Immature natural killer cell (primary cell): ENCODE measurements at regions not wholly inside any gene's neighbourhood (a gene's known extent, or its start where the extent isn't known, plus 50 kb on each side); places are given as distances from the start of the nearest gene placed in this dataset.
"Not testable (repeated sequence)": the region's sequence is repeated elsewhere in the genome, so short reads cannot be mapped to it uniquely, and the experiment has no call there.

Experiments
- DNase-seq, 3 donors: peaks; one replicate each; pipeline ENCODE4 v3.0.0; 2022; ENCODE audit warnings: mixed read lengths in 1 of 3
- H3K27ac Mint-ChIP-seq, 6 donors: one replicate each; pipeline ENCODE4 v1.8.0; 2020; ENCODE audit warnings: mixed read lengths in 6 of 6, mild to moderate bottlenecking in 5 of 6, inconsistent platforms in 4 of 6, moderate library complexity in 3 of 6
- H3K27me3 Mint-ChIP-seq, 3 donors: one replicate each; pipeline ENCODE4 v1.8.0; 2020 to 2021; ENCODE audit warnings: low read depth in 3 of 3, mild to moderate bottlenecking in 3 of 3, mixed read lengths in 3 of 3, moderate library complexity in 3 of 3, inconsistent platforms in 1 of 3
- H3K36me3 Mint-ChIP-seq, 3 donors: one replicate each; pipeline ENCODE4 v1.8.0; 2020; ENCODE audit warnings: mixed read lengths in 3 of 3, inconsistent platforms in 2 of 3, mild to moderate bottlenecking in 2 of 3
- H3K4me1 Mint-ChIP-seq, 2 donors: one replicate each; pipeline ENCODE4 v1.8.0; 2020; ENCODE audit warnings: inconsistent platforms in 2 of 2, mild to moderate bottlenecking in 2 of 2, mixed read lengths in 2 of 2, moderate library complexity in 1 of 2
- H3K4me3 Mint-ChIP-seq, 5 donors: one replicate each; pipeline ENCODE4 v1.8.0; 2020; ENCODE audit warnings: mild to moderate bottlenecking in 5 of 5, mixed read lengths in 5 of 5, inconsistent platforms in 3 of 5, moderate library complexity in 3 of 5
- H3K9me3 Mint-ChIP-seq, 6 donors: one replicate each; pipeline ENCODE4 v1.8.0; 2020; ENCODE audit warnings: mild to moderate bottlenecking in 6 of 6, mixed read lengths in 6 of 6, inconsistent platforms in 4 of 6, moderate library complexity in 3 of 6

DNA sequence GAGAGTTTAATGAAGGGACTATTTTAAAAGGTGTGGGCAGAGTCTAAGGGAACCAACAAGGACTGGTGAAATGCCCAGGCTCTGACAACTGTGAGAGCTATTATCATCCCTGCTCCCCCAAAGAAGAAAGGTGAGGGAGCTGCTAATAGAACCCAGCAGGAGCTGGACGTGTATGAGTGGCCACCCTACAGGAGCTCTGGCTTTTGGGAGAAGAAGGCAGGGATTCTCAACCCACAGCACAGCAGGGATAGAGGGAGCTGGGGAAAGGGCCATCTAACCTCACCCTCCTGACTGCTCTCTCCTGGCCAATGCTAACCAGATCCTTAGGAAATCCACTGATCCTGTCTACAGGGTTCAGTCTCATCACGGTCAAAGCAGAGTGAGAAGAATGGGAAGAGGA lies 57.1 kb downstream of the GRIN2B start:
- H3K27me3 Mint-ChIP-seq, result peaks cover 0 to 8% (median 4%) of the 10 kb centered on the region in 3 donors
- no peaks in the 10 kb centered on the region for H3K4me1 Mint-ChIP-seq
- DNase-seq, result no peak
- no peak overlapping the region for H3K4me3 Mint-ChIP-seq
- H3K27ac Mint-ChIP-seq, result no peak overlapping the region
- H3K36me3 Mint-ChIP-seq, result no peaks in the 10 kb centered on the region
- peaks cover 0 to 5% (median 3%) of the 10 kb centered on the region in 6 donors for H3K9me3 Mint-ChIP-seq

DNA sequence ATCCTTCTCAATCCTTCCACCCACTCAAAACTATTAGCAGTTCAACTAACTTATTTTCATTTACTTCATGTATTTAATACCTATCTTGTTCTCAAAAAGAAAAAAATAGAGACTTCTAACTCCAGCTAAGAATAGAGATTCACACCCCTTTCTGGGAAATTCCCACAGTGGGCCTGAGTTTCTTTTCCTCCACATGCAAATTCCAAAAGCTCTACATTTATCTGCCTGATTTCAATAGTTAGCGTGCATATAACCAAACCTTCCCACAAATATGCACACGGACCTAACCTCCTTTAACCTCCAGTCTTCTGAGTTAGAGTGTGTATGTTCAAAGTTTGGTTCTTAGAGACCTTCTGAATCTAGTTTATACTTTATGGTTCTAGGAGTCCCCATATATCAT lies 62.5 kb downstream of the GRIN2B start:
- H3K36me3 Mint-ChIP-seq, result no peaks in the 10 kb centered on the region
- H3K27ac Mint-ChIP-seq, result no peak overlapping the region
- no peaks in the 10 kb centered on the region for H3K4me1 Mint-ChIP-seq
- no peak overlapping the region for H3K4me3 Mint-ChIP-seq
- peaks cover 0 to 6% (median 5%) of the 10 kb centered on the region in 3 donors for H3K27me3 Mint-ChIP-seq
- H3K9me3 Mint-ChIP-seq, result peaks cover 0 to 5% (median 0%) of the 10 kb centered on the region in 6 donors
- DNase-seq, result no peak

DNA sequence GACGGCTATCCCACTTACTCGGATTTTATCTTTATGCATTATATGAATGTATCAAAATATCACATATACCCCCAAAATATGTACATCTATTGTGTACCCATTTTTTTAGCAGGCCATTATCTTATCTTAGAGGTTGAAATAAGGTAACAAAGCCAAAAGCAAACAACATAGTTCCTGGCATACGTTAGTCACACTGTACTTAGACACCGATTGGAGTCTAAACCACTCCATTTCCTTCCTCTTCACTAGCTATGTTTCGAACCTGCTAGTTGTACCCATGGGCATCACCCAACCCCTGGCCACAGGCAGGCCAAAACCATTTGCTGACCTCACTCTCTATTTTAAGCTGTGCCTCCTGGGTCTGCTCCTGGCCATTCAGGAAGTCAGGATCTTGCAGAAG lies 66.3 kb downstream of the GRIN2B start:
- no peaks in the 10 kb centered on the region for H3K36me3 Mint-ChIP-seq
- no peaks in the 10 kb centered on the region for H3K4me1 Mint-ChIP-seq
- H3K27me3 Mint-ChIP-seq, result peaks cover 2 to 3% (median 3%) of the 10 kb centered on the region in 3 donors
- DNase-seq, result no peak
- peaks cover 0 to 4% (median 0%) of the 10 kb centered on the region in 6 donors for H3K9me3 Mint-ChIP-seq
- H3K27ac Mint-ChIP-seq, result no peak overlapping the region
- H3K4me3 Mint-ChIP-seq, result no peak overlapping the region

DNA sequence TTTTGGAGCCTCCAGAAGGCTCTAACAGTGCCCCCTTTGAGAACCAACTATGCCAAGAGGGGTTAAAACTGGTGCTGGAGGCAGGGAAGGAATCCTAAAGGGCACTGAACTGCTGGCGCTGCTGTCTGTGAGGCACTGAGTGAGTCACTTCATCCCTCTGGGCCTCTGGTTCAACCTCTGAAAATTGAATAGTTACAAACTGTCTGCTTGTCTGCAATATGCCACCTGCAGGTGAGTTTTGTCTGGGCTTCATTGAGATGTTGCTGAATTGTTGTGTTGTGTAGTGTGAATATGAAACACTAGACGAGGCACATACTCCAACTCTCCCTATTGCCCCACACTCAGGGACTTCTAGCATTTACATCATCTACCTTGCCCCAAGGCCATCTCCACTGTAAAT lies 68.0 kb downstream of the GRIN2B start:
- Mint-ChIP-seq H3K27ac (no peak overlapping the region), H3K36me3 (no peaks in the 10 kb centered on the region), H3K4me3 (no peak overlapping the region), H3K4me1 (no peaks in the 10 kb centered on the region), H3K9me3 (peaks cover 0 to 4% (median 0%) of the 10 kb centered on the region in 6 donors), H3K27me3 (peaks cover 0 to 3% (median 2%) of the 10 kb centered on the region in 3 donors)
- no peak for DNase-seq

DNA sequence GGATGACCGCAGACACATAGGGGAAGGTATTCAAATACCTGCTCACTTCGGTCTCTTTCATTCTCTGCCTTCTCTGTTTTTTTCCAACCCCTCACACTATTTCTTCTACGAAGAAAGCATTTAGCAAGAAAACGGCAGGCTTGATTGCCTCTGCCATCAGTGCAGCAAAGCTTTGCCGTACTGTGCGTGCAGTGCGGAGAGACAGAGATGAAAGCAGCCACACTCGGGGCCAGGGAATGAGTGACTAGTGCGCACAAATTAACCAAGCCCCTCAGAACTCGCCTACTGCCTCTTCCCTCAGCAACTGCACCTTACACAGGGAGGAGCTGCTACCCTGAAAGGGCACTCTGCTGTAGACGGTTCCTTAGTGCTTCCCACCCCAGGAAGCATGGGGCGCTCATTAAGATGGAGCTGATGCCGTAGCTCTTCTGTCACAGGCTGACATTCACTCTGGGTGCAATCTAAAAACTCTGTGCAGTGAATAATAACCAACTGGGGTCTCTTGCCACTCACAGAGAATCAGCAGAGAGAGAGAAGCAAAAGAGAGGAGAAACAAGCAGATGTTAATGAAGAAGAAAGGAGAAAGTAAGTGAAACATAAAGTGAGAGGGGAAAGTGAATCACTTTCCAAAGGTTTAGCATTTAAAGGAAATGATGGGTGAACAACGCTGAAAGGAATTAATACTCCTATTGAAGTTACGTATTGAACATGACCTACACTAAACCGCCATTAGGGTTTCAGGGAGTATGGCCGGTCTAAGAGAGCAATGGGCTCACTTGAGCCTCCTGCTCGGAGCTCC lies 69.4 kb downstream of the GRIN2B start:
- DNase-seq, result no peak
- no peaks in the 10 kb centered on the region for H3K36me3 Mint-ChIP-seq
- peaks cover 0 to 4% (median 0%) of the 10 kb centered on the region in 6 donors for H3K9me3 Mint-ChIP-seq
- no peaks in the 10 kb centered on the region for H3K4me1 Mint-ChIP-seq
- peaks cover 0 to 3% (median 2%) of the 10 kb centered on the region in 3 donors for H3K27me3 Mint-ChIP-seq
- no peak overlapping the region for H3K27ac Mint-ChIP-seq
- no peak overlapping the region for H3K4me3 Mint-ChIP-seq

DNA sequence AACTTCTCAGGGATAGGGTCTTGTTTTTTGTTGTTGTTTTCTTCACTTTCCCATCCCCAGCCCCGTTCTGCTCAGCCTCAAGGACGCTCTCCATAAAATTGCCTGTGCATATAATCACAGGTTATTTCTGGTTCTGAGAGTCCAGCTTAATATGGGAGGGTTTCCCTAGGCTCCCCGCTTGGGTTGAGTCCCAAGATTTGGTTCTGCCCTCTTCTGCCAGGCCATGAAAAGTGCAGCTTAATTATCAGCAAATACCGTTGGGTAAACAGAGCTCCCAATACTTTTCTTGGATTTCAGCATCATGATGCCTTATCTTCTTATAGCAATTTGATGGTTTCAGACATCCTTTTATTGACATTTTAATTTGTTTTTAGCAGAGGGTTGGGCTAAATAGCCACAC lies 75.6 kb downstream of the GRIN2B start:
- Mint-ChIP-seq H3K4me3 (no peak overlapping the region), H3K27me3 (peaks cover 0 to 5% (median 0%) of the 10 kb centered on the region in 3 donors), H3K27ac (no peak overlapping the region), H3K4me1 (no peaks in the 10 kb centered on the region), H3K9me3 (peaks cover 0 to 11% (median 3%) of the 10 kb centered on the region in 6 donors), H3K36me3 (no peaks in the 10 kb centered on the region)
- DNase-seq, result no peak

DNA sequence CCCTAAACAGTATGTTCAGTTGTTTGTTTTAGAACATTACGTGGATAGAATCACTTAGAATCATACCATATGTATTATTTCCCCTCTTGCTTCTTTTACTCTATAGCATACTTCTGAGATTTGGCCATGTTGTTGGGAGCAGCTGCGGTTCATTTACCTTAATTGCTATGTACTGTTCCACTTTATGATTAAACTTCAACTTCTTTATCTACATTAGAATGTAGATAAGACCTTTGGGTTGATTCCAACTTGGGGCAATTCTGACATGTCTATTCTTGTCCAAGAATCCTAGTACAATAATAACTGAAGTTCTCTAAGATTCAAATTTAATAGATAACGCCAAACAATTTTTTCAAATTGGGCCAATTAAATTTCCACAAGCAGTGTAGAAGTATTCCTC lies 80.7 kb downstream of the GRIN2B start:
- Mint-ChIP-seq H3K9me3 (peaks cover 0 to 5% (median 1%) of the 10 kb centered on the region in 6 donors), H3K4me1 (no peaks in the 10 kb centered on the region), H3K4me3 (no peak overlapping the region), H3K27ac (no peak overlapping the region), H3K27me3 (peaks cover 0 to 5% (median 0%) of the 10 kb centered on the region in 3 donors), H3K36me3 (no peaks in the 10 kb centered on the region)
- no peak for DNase-seq

DNA sequence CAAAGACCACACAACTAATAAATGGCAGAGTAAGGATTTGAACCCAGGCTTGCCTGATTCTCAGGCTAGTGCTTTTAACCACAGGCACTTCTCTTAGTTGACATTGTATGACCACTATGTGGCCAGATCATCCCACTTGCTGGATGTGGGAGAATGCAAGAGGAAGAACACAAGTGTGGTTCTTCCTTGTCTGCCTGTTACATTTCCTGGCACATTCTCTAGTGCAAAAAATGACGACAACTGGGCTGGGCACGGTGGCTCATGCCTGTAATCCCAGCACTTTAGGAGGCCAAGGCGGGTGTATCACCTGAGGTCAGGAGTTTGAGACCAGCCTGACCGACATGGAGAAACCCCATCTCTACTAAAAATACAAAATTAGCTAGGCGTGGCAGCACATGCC lies 83.0 kb downstream of the GRIN2B start:
- DNase-seq, H3K27me3 Mint-ChIP-seq, H3K27ac Mint-ChIP-seq, H3K9me3 Mint-ChIP-seq, H3K4me3 Mint-ChIP-seq, H3K36me3 Mint-ChIP-seq, H3K4me1 Mint-ChIP-seq: not testable (repeated sequence)

DNA sequence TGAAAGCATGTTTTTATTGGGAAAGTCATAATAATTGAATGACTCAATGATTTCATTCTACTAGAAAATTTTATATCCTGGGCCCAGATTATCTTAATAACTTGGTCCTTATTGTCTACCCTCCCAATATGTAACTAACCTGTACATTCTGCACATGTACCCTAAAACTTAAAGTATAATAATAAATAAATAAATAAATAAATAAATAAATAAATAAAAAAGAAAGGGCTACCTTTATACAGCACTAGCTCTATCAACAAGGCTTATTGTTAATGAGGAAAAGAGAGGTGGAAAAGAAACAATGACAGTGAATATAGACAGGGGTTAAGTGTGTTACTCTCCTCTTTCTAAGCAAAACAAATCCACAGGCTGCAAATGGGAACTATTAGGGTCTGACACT lies 83.6 kb downstream of the GRIN2B start:
- DNase-seq, result no peak
- H3K27me3 Mint-ChIP-seq, result no peaks in the 10 kb centered on the region
- no peaks in the 10 kb centered on the region for H3K9me3 Mint-ChIP-seq
- H3K4me1 Mint-ChIP-seq, result no peaks in the 10 kb centered on the region
- H3K27ac Mint-ChIP-seq, result no peak overlapping the region
- H3K36me3 Mint-ChIP-seq, result no peaks in the 10 kb centered on the region
- no peak overlapping the region for H3K4me3 Mint-ChIP-seq

DNA sequence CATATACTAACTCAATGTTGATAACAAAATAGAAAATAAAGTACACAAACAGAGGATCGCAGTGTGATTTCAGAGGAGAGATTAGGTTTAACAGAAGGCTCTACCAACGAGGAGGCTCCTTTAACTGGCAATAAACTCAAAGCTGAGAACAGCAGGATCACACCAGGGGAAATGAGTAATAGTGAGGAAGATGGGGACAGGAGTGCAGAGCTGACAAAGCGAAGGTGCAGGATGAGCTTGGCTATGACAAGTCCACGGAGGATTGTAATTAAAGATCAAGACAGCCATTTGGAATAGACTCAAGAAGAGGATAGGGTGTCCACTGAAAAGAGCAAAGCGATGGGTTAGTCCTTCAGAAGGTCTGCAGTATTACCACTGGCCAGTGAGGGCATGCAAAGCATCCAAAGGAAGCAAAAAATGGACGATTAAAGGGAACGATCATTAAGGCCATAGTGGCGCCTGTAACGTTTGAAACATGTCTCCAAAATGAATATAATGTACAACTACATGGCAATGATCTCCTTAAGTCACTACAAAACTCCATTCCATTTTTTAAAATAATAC lies 85.3 kb downstream of the GRIN2B start:
- no peaks in the 10 kb centered on the region for H3K9me3 Mint-ChIP-seq
- no peaks in the 10 kb centered on the region for H3K36me3 Mint-ChIP-seq
- no peaks in the 10 kb centered on the region for H3K4me1 Mint-ChIP-seq
- H3K27me3 Mint-ChIP-seq, result peaks cover 0 to 3% (median 0%) of the 10 kb centered on the region in 3 donors
- H3K4me3 Mint-ChIP-seq, result no peak overlapping the region
- H3K27ac Mint-ChIP-seq, result no peak overlapping the region
- DNase-seq, result no peak

DNA sequence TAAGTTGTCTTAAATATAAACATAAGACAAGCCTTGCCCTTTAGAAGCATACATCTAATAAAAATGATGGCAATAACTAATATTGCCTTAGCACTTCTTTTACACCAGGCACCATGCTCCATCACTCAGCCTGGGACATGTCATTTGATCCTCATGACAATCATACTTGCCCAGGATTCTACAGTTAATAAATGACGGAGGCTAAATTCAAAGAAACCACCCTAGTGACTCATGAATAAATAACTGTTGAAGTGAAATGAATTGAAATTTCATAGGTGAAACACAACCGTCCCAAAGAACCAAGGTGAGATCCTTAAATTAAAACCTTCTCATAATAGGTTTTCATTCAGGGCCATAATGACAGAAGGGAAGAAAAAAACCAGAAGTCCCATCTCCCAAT lies 89.5 kb downstream of the GRIN2B start:
- Mint-ChIP-seq H3K4me3 (no peak overlapping the region), H3K27me3 (peaks cover 0 to 6% (median 3%) of the 10 kb centered on the region in 3 donors), H3K36me3 (no peaks in the 10 kb centered on the region), H3K9me3 (peaks cover 0 to 2% (median 0%) of the 10 kb centered on the region in 6 donors), H3K27ac (no peak overlapping the region), H3K4me1 (no peaks in the 10 kb centered on the region)
- no peak for DNase-seq

DNA sequence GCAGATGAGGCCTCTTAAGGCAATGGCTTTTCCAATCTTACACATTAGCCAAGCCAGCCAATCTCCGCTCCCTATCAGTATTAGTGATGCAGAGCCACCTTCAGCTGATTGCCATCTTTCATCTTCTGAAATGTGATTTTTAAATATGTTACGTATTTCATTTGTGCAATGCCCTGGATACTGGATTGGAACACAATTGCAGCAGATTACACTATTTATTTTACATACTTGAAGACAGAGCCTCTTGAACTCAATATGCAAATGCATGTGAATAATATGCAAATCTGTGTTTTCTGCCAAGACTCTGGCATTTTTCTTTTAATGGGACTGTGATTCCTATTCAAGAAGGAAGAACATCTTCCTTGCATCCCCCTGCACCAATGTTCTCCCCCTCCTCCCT lies 90.5 kb downstream of the GRIN2B start:
- Mint-ChIP-seq H3K9me3 (peaks cover 0 to 2% (median 0%) of the 10 kb centered on the region in 6 donors), H3K4me1 (no peaks in the 10 kb centered on the region), H3K4me3 (no peak overlapping the region), H3K27ac (no peak overlapping the region), H3K36me3 (no peaks in the 10 kb centered on the region), H3K27me3 (peaks cover 0 to 6% (median 3%) of the 10 kb centered on the region in 3 donors)
- DNase-seq, result no peak

DNA sequence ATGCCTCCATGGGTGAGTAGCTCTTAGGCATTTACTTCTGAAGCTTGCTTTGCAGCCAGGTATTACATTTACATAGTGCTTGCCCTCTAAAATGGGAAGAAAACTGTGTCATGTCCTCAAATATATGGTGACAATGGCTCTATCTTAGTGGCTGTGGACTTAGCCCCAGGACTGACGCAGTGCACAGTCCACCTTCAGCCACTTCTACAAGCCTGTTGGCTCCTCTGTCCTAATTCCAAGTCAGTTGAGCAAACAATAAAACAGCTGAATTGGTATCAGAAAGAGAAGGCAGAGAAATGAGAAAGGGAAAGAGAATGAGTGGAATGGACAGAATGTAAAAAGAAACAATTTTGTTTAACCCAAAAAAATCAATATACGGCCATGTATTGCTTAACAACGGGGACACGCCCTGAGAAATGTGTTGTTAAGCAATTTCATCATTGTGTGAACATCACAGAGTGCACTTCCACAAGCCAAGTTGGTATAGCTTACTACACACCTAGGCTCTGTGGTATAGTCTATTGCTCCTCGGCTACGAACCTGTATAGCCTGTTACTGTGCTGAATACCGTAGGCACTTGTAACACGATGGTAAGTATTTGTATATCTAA lies 93.5 kb downstream of the GRIN2B start:
- DNase-seq, result no peak
- H3K9me3 Mint-ChIP-seq, result peaks cover 0 to 2% (median 0%) of the 10 kb centered on the region in 6 donors
- no peak overlapping the region for H3K4me3 Mint-ChIP-seq
- H3K27ac Mint-ChIP-seq, result no peak overlapping the region
- no peaks in the 10 kb centered on the region for H3K36me3 Mint-ChIP-seq
- peaks cover 0 to 8% (median 6%) of the 10 kb centered on the region in 3 donors for H3K27me3 Mint-ChIP-seq
- H3K4me1 Mint-ChIP-seq, result no peaks in the 10 kb centered on the region

DNA sequence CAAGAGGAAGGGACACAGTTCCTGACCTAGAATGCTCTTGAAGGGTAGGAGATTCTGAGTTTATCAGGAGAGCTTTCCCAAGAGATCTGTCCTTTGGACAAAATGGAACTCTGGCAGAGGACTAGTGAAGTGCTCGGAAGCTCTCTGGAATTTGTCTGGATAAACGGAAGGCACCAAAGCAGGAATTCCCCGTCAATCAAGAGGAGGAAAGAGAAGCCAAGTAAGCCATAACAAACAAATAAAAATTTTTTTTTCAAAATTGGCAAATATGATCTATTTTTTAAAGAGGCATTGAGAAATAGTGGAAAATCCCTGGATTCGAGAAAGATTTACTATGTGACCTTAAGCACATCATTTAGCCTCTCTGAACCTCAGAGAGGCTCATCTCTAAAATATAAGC lies 99.2 kb downstream of the GRIN2B start:
- no peaks in the 10 kb centered on the region for H3K4me1 Mint-ChIP-seq
- H3K27ac Mint-ChIP-seq, result no peak overlapping the region
- no peaks in the 10 kb centered on the region for H3K36me3 Mint-ChIP-seq
- DNase-seq, result no peak
- H3K4me3 Mint-ChIP-seq, result no peak overlapping the region
- H3K27me3 Mint-ChIP-seq, result peaks cover 0 to 4% (median 0%) of the 10 kb centered on the region in 3 donors
- H3K9me3 Mint-ChIP-seq, result no peaks in the 10 kb centered on the region
